ENCODE measurements at regions not wholly inside any gene's neighbourhood (a gene's known extent, or its start where the extent isn't known, plus 50 kb on each side); places are given as distances from the start of the nearest gene placed in this dataset.
"Not testable (repeated sequence)": the region's sequence is repeated elsewhere in the genome, so short reads cannot be mapped to it uniquely, and the experiment has no call there.

- H2BK120ac ChIP-seq (ENCODE audit: low read depth, low read length); H3K14ac ChIP-seq (ENCODE audit: low read length in 2 of 2); H3K4ac ChIP-seq (ENCODE audit: low read depth in 1 of 2, low read length in 2 of 2); H2BK12ac ChIP-seq (ENCODE audit: low read length in 2 of 2); DNase-seq; H3K9ac ChIP-seq (ENCODE audit: low read length); H3K79me1 ChIP-seq (replicated peaks; ENCODE audit: low read length, poor library complexity, severe bottlenecking); H4K8ac ChIP-seq (ENCODE audit: low read length); H3K18ac ChIP-seq (ENCODE audit: low read depth in 1 of 2, low read length in 2 of 2); H2AFZ ChIP-seq (ENCODE audit: low read depth, low read length); H3K36me3 ChIP-seq (ENCODE audit: control insufficient read depth in 1 of 2, insufficient read depth in 2 of 2, low read depth in 1 of 2, low read length in 2 of 2); H3K9me3 ChIP-seq (ENCODE audit: control insufficient read depth, low read length); H3K4me3 ChIP-seq (ENCODE audit: insufficient read depth in 1 of 2, low read depth in 1 of 2, low read length in 2 of 2); H2BK15ac ChIP-seq (ENCODE audit: low read depth, poor library complexity, severe bottlenecking); H4K91ac ChIP-seq (ENCODE audit: low read length); H3K23ac ChIP-seq (ENCODE audit: low read length in 2 of 2); H3K4me1 ChIP-seq (ENCODE audit: control insufficient read depth, insufficient read depth, low read depth, low read length); H2BK5ac ChIP-seq (ENCODE audit: low read depth, low read length, poor library complexity, severe bottlenecking); H2AK5ac ChIP-seq (ENCODE audit: low read length, severe bottlenecking); H3K27me3 ChIP-seq (ENCODE audit: control insufficient read depth in 1 of 2, insufficient read depth in 1 of 2, low read length in 2 of 2); H3K4me2 ChIP-seq (ENCODE audit: low read length, poor library complexity, severe bottlenecking); H3K27ac ChIP-seq (ENCODE audit: low read length, poor library complexity, severe bottlenecking): not testable (repeated sequence)
- WGBS = 60% methylated on average over 1 of the region's 1 CpG
Measured at GRCh38 chr1:121013181-121013580, 123.6 kb downstream of the PPIAL4A start.

GRCh38 chr1:121016182-121017028 is 126.8 kb downstream of the PPIAL4A start:
- H3K9ac ChIP-seq (ENCODE audit: low read length); H4K8ac ChIP-seq (ENCODE audit: low read length); H2BK120ac ChIP-seq (ENCODE audit: low read depth, low read length); H2BK5ac ChIP-seq (ENCODE audit: low read depth, low read length, poor library complexity, severe bottlenecking); H2AFZ ChIP-seq (ENCODE audit: low read depth, low read length); H2AK5ac ChIP-seq (ENCODE audit: low read length, severe bottlenecking); H3K4ac ChIP-seq (ENCODE audit: low read depth in 1 of 2, low read length in 2 of 2); H3K9me3 ChIP-seq (ENCODE audit: control insufficient read depth, low read length); H4K91ac ChIP-seq (ENCODE audit: low read length); H3K4me3 ChIP-seq (ENCODE audit: insufficient read depth in 1 of 2, low read depth in 1 of 2, low read length in 2 of 2); H2BK15ac ChIP-seq (ENCODE audit: low read depth, poor library complexity, severe bottlenecking); H3K4me1 ChIP-seq (ENCODE audit: control insufficient read depth, insufficient read depth, low read depth, low read length); H3K23ac ChIP-seq (ENCODE audit: low read length in 2 of 2); H3K18ac ChIP-seq (ENCODE audit: low read depth in 1 of 2, low read length in 2 of 2); H3K27ac ChIP-seq (ENCODE audit: low read length, poor library complexity, severe bottlenecking); H3K14ac ChIP-seq (ENCODE audit: low read length in 2 of 2); H3K4me2 ChIP-seq (ENCODE audit: low read length, poor library complexity, severe bottlenecking); H3K36me3 ChIP-seq (ENCODE audit: control insufficient read depth in 1 of 2, insufficient read depth in 2 of 2, low read depth in 1 of 2, low read length in 2 of 2); H3K79me1 ChIP-seq (replicated peaks; ENCODE audit: low read length, poor library complexity, severe bottlenecking); H2BK12ac ChIP-seq (ENCODE audit: low read length in 2 of 2); H3K27me3 ChIP-seq (ENCODE audit: control insufficient read depth in 1 of 2, insufficient read depth in 1 of 2, low read length in 2 of 2): not testable (repeated sequence)
- DNase-seq = peak; percentile 73
- 17% methylated on average over 10 of the region's 32 CpGs for WGBS

- not testable (repeated sequence) for H3K27ac ChIP-seq (ENCODE audit: low read length, poor library complexity, severe bottlenecking); H3K9me3 ChIP-seq (ENCODE audit: control insufficient read depth, low read length); H3K4me2 ChIP-seq (ENCODE audit: low read length, poor library complexity, severe bottlenecking); H3K9ac ChIP-seq (ENCODE audit: low read length); H4K91ac ChIP-seq (ENCODE audit: low read length); H3K36me3 ChIP-seq (ENCODE audit: control insufficient read depth in 1 of 2, insufficient read depth in 2 of 2, low read depth in 1 of 2, low read length in 2 of 2); H3K27me3 ChIP-seq (ENCODE audit: control insufficient read depth in 1 of 2, insufficient read depth in 1 of 2, low read length in 2 of 2); H4K8ac ChIP-seq (ENCODE audit: low read length); H2BK120ac ChIP-seq (ENCODE audit: low read depth, low read length); H3K23ac ChIP-seq (ENCODE audit: low read length in 2 of 2); H2BK15ac ChIP-seq (ENCODE audit: low read depth, poor library complexity, severe bottlenecking); H2AK5ac ChIP-seq (ENCODE audit: low read length, severe bottlenecking); H3K4me3 ChIP-seq (ENCODE audit: insufficient read depth in 1 of 2, low read depth in 1 of 2, low read length in 2 of 2); DNase-seq; H3K79me1 ChIP-seq (replicated peaks; ENCODE audit: low read length, poor library complexity, severe bottlenecking); H3K4ac ChIP-seq (ENCODE audit: low read depth in 1 of 2, low read length in 2 of 2); H3K4me1 ChIP-seq (ENCODE audit: control insufficient read depth, insufficient read depth, low read depth, low read length); H3K14ac ChIP-seq (ENCODE audit: low read length in 2 of 2); H2AFZ ChIP-seq (ENCODE audit: low read depth, low read length); H2BK5ac ChIP-seq (ENCODE audit: low read depth, low read length, poor library complexity, severe bottlenecking); H2BK12ac ChIP-seq (ENCODE audit: low read length in 2 of 2); H3K18ac ChIP-seq (ENCODE audit: low read depth in 1 of 2, low read length in 2 of 2)
- WGBS = no CpG with 5 or more reads among the region's 17 CpGs
Measured at GRCh38 chr1:121019715-121020349, 130.3 kb downstream of the PPIAL4A start.

GRCh38 chr1:121020350-121021236 is 131.0 kb downstream of the PPIAL4A start:
- H2BK120ac ChIP-seq (ENCODE audit: low read depth, low read length); H2AFZ ChIP-seq (ENCODE audit: low read depth, low read length); H4K91ac ChIP-seq (ENCODE audit: low read length); H3K27me3 ChIP-seq (ENCODE audit: control insufficient read depth in 1 of 2, insufficient read depth in 1 of 2, low read length in 2 of 2); H3K4ac ChIP-seq (ENCODE audit: low read depth in 1 of 2, low read length in 2 of 2); H3K4me1 ChIP-seq (ENCODE audit: control insufficient read depth, insufficient read depth, low read depth, low read length); H3K79me1 ChIP-seq (replicated peaks; ENCODE audit: low read length, poor library complexity, severe bottlenecking); H3K36me3 ChIP-seq (ENCODE audit: control insufficient read depth in 1 of 2, insufficient read depth in 2 of 2, low read depth in 1 of 2, low read length in 2 of 2); H2AK5ac ChIP-seq (ENCODE audit: low read length, severe bottlenecking); H2BK5ac ChIP-seq (ENCODE audit: low read depth, low read length, poor library complexity, severe bottlenecking); H2BK12ac ChIP-seq (ENCODE audit: low read length in 2 of 2); H3K27ac ChIP-seq (ENCODE audit: low read length, poor library complexity, severe bottlenecking); H3K9me3 ChIP-seq (ENCODE audit: control insufficient read depth, low read length); H3K9ac ChIP-seq (ENCODE audit: low read length); H3K18ac ChIP-seq (ENCODE audit: low read depth in 1 of 2, low read length in 2 of 2); H2BK15ac ChIP-seq (ENCODE audit: low read depth, poor library complexity, severe bottlenecking); H4K8ac ChIP-seq (ENCODE audit: low read length); H3K23ac ChIP-seq (ENCODE audit: low read length in 2 of 2); H3K14ac ChIP-seq (ENCODE audit: low read length in 2 of 2): not testable (repeated sequence)
- Histone ChIP-seq H3K4me2 (ENCODE audit: low read length, poor library complexity, severe bottlenecking) (peak overlapping the region; percentile 49), H3K4me3 (ENCODE audit: insufficient read depth in 1 of 2, low read depth in 1 of 2, low read length in 2 of 2) (peak overlapping the region; percentile 47 to 59)
- peak; percentile 69 for DNase-seq
- 0% methylated on average over 3 of the region's 37 CpGs for WGBS

Measured in mesenchymal stem cell (in vitro differentiated cells and primary cell).